ENCODE measurements at regions not wholly inside any gene's neighbourhood (a gene's known extent, or its start where the extent isn't known, plus 50 kb on each side); places are given as distances from the start of the nearest gene placed in this dataset.
A peak's percentile ranks its signal among the peaks of the same experiment; 100 is the strongest.

- Histone ChIP-seq H4K20me1 (ENCODE audit: insufficient read depth, low read length) (no peaks in the 10 kb centered on the region), H3K79me2 (ENCODE audit: insufficient read depth, low read depth, low read length) (no peaks in the 10 kb centered on the region), H3K4me1 (ENCODE audit: insufficient read depth, low read length, poor library complexity, severe bottlenecking) (no peaks in the 10 kb centered on the region), H3K27ac (ENCODE audit: low read depth, low read length, poor library complexity, severe bottlenecking) (no peak overlapping the region), H3K36me3 (ENCODE audit: insufficient read depth, low read length) (no peaks in the 10 kb centered on the region), H3K4me3 (ENCODE audit: low read depth, low read length, poor library complexity, severe bottlenecking) (no peak overlapping the region), H3K9me2 (ENCODE audit: insufficient read depth, low read length) (no peaks in the 10 kb centered on the region), H3K9me3 (ENCODE audit: low read length) (no peaks in the 10 kb centered on the region), H3K4me2 (ENCODE audit: low read length) (no peak overlapping the region), H2AFZ (ENCODE audit: low read length) (no peak overlapping the region)
- CTCF ChIA-PET (ENCODE audit: unreplicated experiment): no interaction called here
- no peak for DNase-seq (ENCODE audit: low spot score)
- BruUV-seq (replicated peaks): no TSS peak
- POLR2A ChIA-PET: interaction anchor here (0.5 to 1.1 kb wide), 2 partner anchors 9 to 172 kb away, joined by 3 read pairs; no protein-coding TSS in a partner anchor
- TF ChIP-seq CTCF (conservative IDR thresholded peaks at IDR 0.05; ENCODE audit: low read length) (no peak), EZH2phosphoT487 (IDR thresholded peaks at IDR 0.05; ENCODE audit: borderline replicate concordance, low read depth, low read length) (no peak)
- intact Hi-C loops (cut with micrococcal nuclease; ENCODE audit: unreplicated experiment): no loop called here
These were observed 380.0 kb upstream of the ADGRL2 start for GRCh38 chr1:81420760-81421159.

- ChIA-PET CTCF (ENCODE audit: unreplicated experiment) (no interaction called here), POLR2A (no interaction called here)
- Histone ChIP-seq H4K20me1 (ENCODE audit: insufficient read depth, low read length) (no peaks in the 10 kb centered on the region), H3K9me2 (ENCODE audit: insufficient read depth, low read length) (no peaks in the 10 kb centered on the region), H3K27ac (ENCODE audit: low read depth, low read length, poor library complexity, severe bottlenecking) (no peak overlapping the region), H3K4me1 (ENCODE audit: insufficient read depth, low read length, poor library complexity, severe bottlenecking) (no peaks in the 10 kb centered on the region), H3K36me3 (ENCODE audit: insufficient read depth, low read length) (no peaks in the 10 kb centered on the region), H3K9me3 (ENCODE audit: low read length) (no peaks in the 10 kb centered on the region), H3K4me2 (ENCODE audit: low read length) (no peak overlapping the region), H2AFZ (ENCODE audit: low read length) (no peak overlapping the region), H3K4me3 (ENCODE audit: low read depth, low read length, poor library complexity, severe bottlenecking) (no peak overlapping the region), H3K79me2 (ENCODE audit: insufficient read depth, low read depth, low read length) (no peaks in the 10 kb centered on the region)
- BruUV-seq (replicated peaks): no TSS peak
- no peak for DNase-seq (ENCODE audit: low spot score)
- peak; percentile 55; the same call in 1 of the 2 replicates for TF ChIP-seq CTCF (conservative IDR thresholded peaks at IDR 0.05; ENCODE audit: low read length)
- TF ChIP-seq EZH2phosphoT487 (IDR thresholded peaks at IDR 0.05; ENCODE audit: borderline replicate concordance, low read depth, low read length): no peak
- intact Hi-C loops (cut with micrococcal nuclease; ENCODE audit: unreplicated experiment): no loop called here
These were observed 386.2 kb upstream of the ADGRL2 start for GRCh38 chr1:81414488-81415015.

GRCh38 chr1:81412954-81413353, 387.8 kb upstream of the ADGRL2 start:
- H3K36me3 ChIP-seq (ENCODE audit: insufficient read depth, low read length): no peaks in the 10 kb centered on the region
- DNase-seq (ENCODE audit: low spot score): no peak
- H3K4me2 ChIP-seq (ENCODE audit: low read length): no peak overlapping the region
- ChIA-PET CTCF (ENCODE audit: unreplicated experiment) (no interaction called here), POLR2A (no interaction called here)
- H2AFZ ChIP-seq (ENCODE audit: low read length): no peak overlapping the region
- H4K20me1 ChIP-seq (ENCODE audit: insufficient read depth, low read length): no peaks in the 10 kb centered on the region
- TF ChIP-seq EZH2phosphoT487 (IDR thresholded peaks at IDR 0.05; ENCODE audit: borderline replicate concordance, low read depth, low read length): no peak
- TF ChIP-seq CTCF (conservative IDR thresholded peaks at IDR 0.05; ENCODE audit: low read length): no peak
- no peaks in the 10 kb centered on the region for H3K9me3 ChIP-seq (ENCODE audit: low read length)
- H3K4me3 ChIP-seq (ENCODE audit: low read depth, low read length, poor library complexity, severe bottlenecking): no peak overlapping the region
- H3K4me1 ChIP-seq (ENCODE audit: insufficient read depth, low read length, poor library complexity, severe bottlenecking): no peaks in the 10 kb centered on the region
- no peak overlapping the region for H3K27ac ChIP-seq (ENCODE audit: low read depth, low read length, poor library complexity, severe bottlenecking)
- no peaks in the 10 kb centered on the region for H3K9me2 ChIP-seq (ENCODE audit: insufficient read depth, low read length)
- no peaks in the 10 kb centered on the region for H3K79me2 ChIP-seq (ENCODE audit: insufficient read depth, low read depth, low read length)
- intact Hi-C loops (cut with micrococcal nuclease; ENCODE audit: unreplicated experiment): no loop called here
- BruUV-seq (replicated peaks): no TSS peak
